GM23338 (cell line): ENCODE measurements at regions not wholly inside any gene's neighbourhood (a gene's known extent, or its start where the extent isn't known, plus 50 kb on each side); places are given as distances from the start of the nearest gene placed in this dataset.
A peak's percentile ranks its signal among the peaks of the same experiment; 100 is the strongest.

Experiments
- ATAC-seq: fragments of 200-7000 bp; cut with Tn5 transposase; 3 replicates; pipeline ENCODE4 v1.9.1; 2020
- DNase-seq: peaks from one replicate; pipeline ENCODE4 v3.0.0-alpha.2; 2015; ENCODE audit warnings: low spot score
- H2AFZ ChIP-seq: fragments of 200-600 bp; sonication (generic); 2 replicates; pipeline ENCODE4 v1.8.0; 2016; ENCODE audit warnings: antibody characterized with exemption, mild to moderate bottlenecking, moderate library complexity
- H3F3A ChIP-seq: fragments of 200-600 bp; sonication (generic); replicated peaks from 2 replicates; pipeline ENCODE4 v1.8.0; 2017; ENCODE audit warnings: antibody characterized with exemption, mixed run types, low read depth
- H3K27ac ChIP-seq: fragments of 200-600 bp; sonication (generic); 2 replicates; pipeline ENCODE4 v1.6.1; 2016; ENCODE audit warnings: low read depth
- H3K27me3 ChIP-seq: fragments of 200-600 bp; sonication (generic); 2 replicates; pipeline ENCODE4 v1.8.0; 2016; ENCODE audit warnings: mild to moderate bottlenecking, mixed run types, moderate library complexity; ENCODE audit not compliant: insufficient read depth
- H3K36me3 ChIP-seq: fragments of 200-600 bp; sonication (generic); 2 replicates; pipeline ENCODE4 v1.8.0; 2016; ENCODE audit warnings: mild to moderate bottlenecking; ENCODE audit not compliant: insufficient read depth
- H3K4me1 ChIP-seq: fragments of 200-600 bp; sonication (generic); 2 replicates; pipeline ENCODE4 v1.8.0; 2016; ENCODE audit warnings: mild to moderate bottlenecking, moderate library complexity; ENCODE audit not compliant: insufficient read depth
- H3K4me2 ChIP-seq: fragments of 200-600 bp; sonication (generic); 2 replicates; pipeline ENCODE4 v1.7.1; 2017; ENCODE audit warnings: mixed run types
- H3K4me3 ChIP-seq: fragments of 200-600 bp; sonication (generic); 2 replicates; pipeline ENCODE4 v1.6.1; 2016; ENCODE audit warnings: mixed run types
- H3K79me2 ChIP-seq: fragments of 200-600 bp; sonication (generic); replicated peaks from 2 replicates; pipeline ENCODE4 v1.8.0; 2017; ENCODE audit warnings: mild to moderate bottlenecking; ENCODE audit not compliant: insufficient read depth
- H3K9me2 ChIP-seq: fragments of 200-600 bp; sonication (generic); 2 replicates; pipeline ENCODE4 v1.8.0; 2017; ENCODE audit not compliant: insufficient read depth
- H4K20me1 ChIP-seq: fragments of 200-600 bp; sonication (generic); replicated peaks from 2 replicates; pipeline ENCODE4 v1.8.0; 2017; ENCODE audit warnings: mild to moderate bottlenecking; ENCODE audit not compliant: insufficient read depth
- H3K27ac Mint-ChIP-seq: 2 replicates; pipeline ENCODE4 v1.8.0; 2020; ENCODE audit warnings: inconsistent platforms, mild to moderate bottlenecking, moderate library complexity, mixed read lengths
- H3K27me3 Mint-ChIP-seq: 3 replicates; pipeline ENCODE4 v1.8.0; 2022; ENCODE audit warnings: low read depth, mild to moderate bottlenecking, moderate library complexity, mixed read lengths, inconsistent platforms; ENCODE audit not compliant: insufficient read depth, poor library complexity
- H3K36me3 Mint-ChIP-seq: 3 replicates; pipeline ENCODE4 v1.8.0; 2021; ENCODE audit warnings: low read depth, mild to moderate bottlenecking, inconsistent platforms, moderate library complexity, mixed read lengths
- H3K4me1 Mint-ChIP-seq: 3 replicates; pipeline ENCODE4 v1.8.0; 2020; ENCODE audit warnings: mild to moderate bottlenecking, inconsistent platforms, mixed read lengths
- H3K4me3 Mint-ChIP-seq: 3 replicates; pipeline ENCODE4 v1.8.0; 2021; ENCODE audit warnings: moderate library complexity, mild to moderate bottlenecking, inconsistent platforms, mixed read lengths
- H3K9me3 Mint-ChIP-seq: 3 replicates; pipeline ENCODE4 v1.8.0; 2020; ENCODE audit warnings: moderate library complexity, mild to moderate bottlenecking, inconsistent platforms, mixed read lengths
- EZH2 ChIP-seq: fragments of 200-600 bp; sonication (generic); IDR thresholded peaks from one replicate; pipeline ENCODE4 v1.8.0; 2017; ENCODE audit warnings: antibody characterized with exemption, mild to moderate bottlenecking, low read depth; ENCODE audit not compliant: unreplicated experiment
- EZH2phosphoT487 ChIP-seq: fragments of 200-600 bp; sonication (generic); IDR thresholded peaks from one replicate; pipeline ENCODE4 v1.8.1; 2018; ENCODE audit warnings: antibody characterized with exemption; ENCODE audit not compliant: unreplicated experiment
- POLR2AphosphoS5 ChIP-seq: IDR thresholded peaks from 2 replicates; pipeline ENCODE4 v1.6.1; 2016; ENCODE audit warnings: antibody characterized with exemption, low read depth
- ZNF114 ChIP-seq: fragments of 250-450 bp; sonication (Bioruptor Pico); IDR thresholded peaks from 2 replicates; pipeline ENCODE4 v1.5.0; 2020; ENCODE audit warnings: mild to moderate bottlenecking, moderate library complexity
- ZNF331 ChIP-seq: fragments of 250-450 bp; sonication (Bioruptor Pico); IDR thresholded peaks from 2 replicates; pipeline ENCODE4 v1.5.0; 2020; ENCODE audit warnings: low read depth, mild to moderate bottlenecking, moderate library complexity
- TF ChIP-seq, protein P1 (sequence below), 2 experiments: fragments of 200-600 bp in 1 of 2; sonication (generic) in 1 of 2; conservative IDR thresholded peaks; 2 replicates each; pipeline versions ENCODE4 v1.5.1 to v1.6.1; 2016 to 2017; ENCODE audit warnings: antibody characterized with exemption in 2 of 2, low read depth in 2 of 2, mild to moderate bottlenecking in 2 of 2, moderate library complexity in 1 of 2
- TF ChIP-seq, protein P2 (sequence below): fragments of 250-450 bp; sonication (Bioruptor Pico); IDR thresholded peaks from 2 replicates; pipeline ENCODE4 v1.5.0; 2020; ENCODE audit warnings: mild to moderate bottlenecking, moderate library complexity
- TF ChIP-seq, protein P3 (sequence below): IDR thresholded peaks from 2 replicates; pipeline ENCODE4 v1.6.1; 2016; ENCODE audit warnings: antibody characterized with exemption

DNA sequence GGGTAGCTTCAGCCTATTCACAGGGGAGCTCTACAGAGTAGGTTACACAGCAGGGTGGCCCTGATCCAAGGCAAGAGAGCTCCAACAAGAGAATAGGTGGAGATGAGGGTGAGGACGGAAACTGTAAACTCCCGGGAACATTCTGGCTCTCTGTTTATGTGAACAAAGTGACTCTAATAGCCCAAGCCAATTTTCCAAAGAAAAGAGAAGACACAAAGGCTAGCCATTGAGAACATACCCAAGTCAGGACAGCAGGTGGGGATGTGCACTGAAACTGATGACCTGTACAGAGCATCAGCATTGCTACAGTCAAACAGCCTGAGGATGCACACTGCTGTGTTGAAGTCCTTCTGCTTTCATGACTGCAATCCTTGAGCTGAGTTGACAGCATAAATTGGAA lies 136.0 kb upstream of the TOP1 start:
- H3K4me2 ChIP-seq, result no peak overlapping the region
- Mint-ChIP-seq H3K4me1 (no peaks in the 10 kb centered on the region), H3K4me3 (no peak overlapping the region), H3K27ac (no peak overlapping the region), H3K27me3 (peaks cover 4% of the 10 kb centered on the region), H3K9me3 (no peaks in the 10 kb centered on the region), H3K36me3 (no peaks in the 10 kb centered on the region)
- no peaks in the 10 kb centered on the region for H4K20me1 ChIP-seq
- no peaks in the 10 kb centered on the region for H3K4me1 ChIP-seq
- H3K4me3 ChIP-seq, result no peak overlapping the region
- TF ChIP-seq ZNF114, result no peak
- TF ChIP-seq, protein P1, sequence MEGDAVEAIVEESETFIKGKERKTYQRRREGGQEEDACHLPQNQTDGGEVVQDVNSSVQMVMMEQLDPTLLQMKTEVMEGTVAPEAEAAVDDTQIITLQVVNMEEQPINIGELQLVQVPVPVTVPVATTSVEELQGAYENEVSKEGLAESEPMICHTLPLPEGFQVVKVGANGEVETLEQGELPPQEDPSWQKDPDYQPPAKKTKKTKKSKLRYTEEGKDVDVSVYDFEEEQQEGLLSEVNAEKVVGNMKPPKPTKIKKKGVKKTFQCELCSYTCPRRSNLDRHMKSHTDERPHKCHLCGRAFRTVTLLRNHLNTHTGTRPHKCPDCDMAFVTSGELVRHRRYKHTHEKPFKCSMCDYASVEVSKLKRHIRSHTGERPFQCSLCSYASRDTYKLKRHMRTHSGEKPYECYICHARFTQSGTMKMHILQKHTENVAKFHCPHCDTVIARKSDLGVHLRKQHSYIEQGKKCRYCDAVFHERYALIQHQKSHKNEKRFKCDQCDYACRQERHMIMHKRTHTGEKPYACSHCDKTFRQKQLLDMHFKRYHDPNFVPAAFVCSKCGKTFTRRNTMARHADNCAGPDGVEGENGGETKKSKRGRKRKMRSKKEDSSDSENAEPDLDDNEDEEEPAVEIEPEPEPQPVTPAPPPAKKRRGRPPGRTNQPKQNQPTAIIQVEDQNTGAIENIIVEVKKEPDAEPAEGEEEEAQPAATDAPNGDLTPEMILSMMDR (conservative IDR thresholded peaks at IDR 0.05; ENCODE audit: low read depth in 2 of 2), result peak in 1 of 2 experiments; percentile 27; a peak in 1 of 4 replicates
- no peak for TF ChIP-seq EZH2
- TF ChIP-seq POLR2AphosphoS5, result no peak
- TF ChIP-seq ZNF331, result no peak
- no peaks in the 10 kb centered on the region for H3K36me3 ChIP-seq
- H3F3A ChIP-seq, result no peaks in the 10 kb centered on the region
- ATAC-seq (no peak), DNase-seq (peak; percentile 12)
- no peak overlapping the region for H3K27ac ChIP-seq
- H3K79me2 ChIP-seq, result no peaks in the 10 kb centered on the region
- H3K27me3 ChIP-seq, result no peaks in the 10 kb centered on the region
- no peak overlapping the region; the same call in 1 of the 2 replicates for H2AFZ ChIP-seq
- no peaks in the 10 kb centered on the region for H3K9me2 ChIP-seq

DNA sequence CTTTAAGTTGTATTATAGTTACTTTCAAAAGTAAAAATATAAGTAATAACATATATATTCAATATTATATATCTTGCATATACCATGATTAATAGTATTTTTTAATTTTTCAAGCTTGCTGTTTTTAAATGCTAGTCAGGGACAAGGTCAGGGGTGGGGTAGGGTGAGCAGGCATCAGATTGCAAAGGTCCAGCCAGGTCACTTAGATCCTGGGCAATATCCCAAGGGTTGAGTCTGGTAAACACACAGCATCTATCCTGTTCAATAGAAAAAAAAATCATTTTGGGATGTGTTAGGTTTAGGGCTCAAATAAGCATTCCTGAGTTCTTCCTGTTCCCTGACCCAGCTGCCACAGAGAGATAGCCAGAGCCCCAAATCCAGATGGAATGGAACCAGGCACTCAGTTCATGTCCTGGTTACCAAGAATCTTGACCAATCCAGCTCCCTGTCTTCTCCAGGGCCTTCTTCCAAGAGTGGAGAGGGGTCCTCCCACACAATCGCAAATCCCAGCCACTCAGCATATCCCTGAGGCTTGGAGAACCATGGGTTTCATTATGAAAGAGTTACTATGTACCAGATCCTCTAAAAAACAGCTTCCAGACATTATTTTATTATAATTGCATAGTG lies 134.9 kb upstream of the TOP1 start:
- DNase-seq, result no peak
- Histone ChIP-seq H3K4me3 (no peak overlapping the region), H3K9me2 (no peaks in the 10 kb centered on the region), H3K27me3 (no peaks in the 10 kb centered on the region), H3K4me2 (no peak overlapping the region), H3K27ac (no peak overlapping the region), H2AFZ (no peak overlapping the region), H3F3A (no peaks in the 10 kb centered on the region), H3K79me2 (no peaks in the 10 kb centered on the region), H3K36me3 (no peaks in the 10 kb centered on the region), H3K4me1 (no peaks in the 10 kb centered on the region), H4K20me1 (no peaks in the 10 kb centered on the region)
- Mint-ChIP-seq H3K9me3 (no peaks in the 10 kb centered on the region), H3K27me3 (peaks cover under 1% of the 10 kb centered on the region), H3K36me3 (no peaks in the 10 kb centered on the region), H3K27ac (no peak overlapping the region), H3K4me1 (no peaks in the 10 kb centered on the region), H3K4me3 (no peak overlapping the region)
- no peak for ATAC-seq
- TF ChIP-seq POLR2AphosphoS5 (no peak), EZH2phosphoT487 (no peak), ZNF114 (no peak), EZH2 (no peak), ZNF331 (no peak)
- TF ChIP-seq, protein P2, sequence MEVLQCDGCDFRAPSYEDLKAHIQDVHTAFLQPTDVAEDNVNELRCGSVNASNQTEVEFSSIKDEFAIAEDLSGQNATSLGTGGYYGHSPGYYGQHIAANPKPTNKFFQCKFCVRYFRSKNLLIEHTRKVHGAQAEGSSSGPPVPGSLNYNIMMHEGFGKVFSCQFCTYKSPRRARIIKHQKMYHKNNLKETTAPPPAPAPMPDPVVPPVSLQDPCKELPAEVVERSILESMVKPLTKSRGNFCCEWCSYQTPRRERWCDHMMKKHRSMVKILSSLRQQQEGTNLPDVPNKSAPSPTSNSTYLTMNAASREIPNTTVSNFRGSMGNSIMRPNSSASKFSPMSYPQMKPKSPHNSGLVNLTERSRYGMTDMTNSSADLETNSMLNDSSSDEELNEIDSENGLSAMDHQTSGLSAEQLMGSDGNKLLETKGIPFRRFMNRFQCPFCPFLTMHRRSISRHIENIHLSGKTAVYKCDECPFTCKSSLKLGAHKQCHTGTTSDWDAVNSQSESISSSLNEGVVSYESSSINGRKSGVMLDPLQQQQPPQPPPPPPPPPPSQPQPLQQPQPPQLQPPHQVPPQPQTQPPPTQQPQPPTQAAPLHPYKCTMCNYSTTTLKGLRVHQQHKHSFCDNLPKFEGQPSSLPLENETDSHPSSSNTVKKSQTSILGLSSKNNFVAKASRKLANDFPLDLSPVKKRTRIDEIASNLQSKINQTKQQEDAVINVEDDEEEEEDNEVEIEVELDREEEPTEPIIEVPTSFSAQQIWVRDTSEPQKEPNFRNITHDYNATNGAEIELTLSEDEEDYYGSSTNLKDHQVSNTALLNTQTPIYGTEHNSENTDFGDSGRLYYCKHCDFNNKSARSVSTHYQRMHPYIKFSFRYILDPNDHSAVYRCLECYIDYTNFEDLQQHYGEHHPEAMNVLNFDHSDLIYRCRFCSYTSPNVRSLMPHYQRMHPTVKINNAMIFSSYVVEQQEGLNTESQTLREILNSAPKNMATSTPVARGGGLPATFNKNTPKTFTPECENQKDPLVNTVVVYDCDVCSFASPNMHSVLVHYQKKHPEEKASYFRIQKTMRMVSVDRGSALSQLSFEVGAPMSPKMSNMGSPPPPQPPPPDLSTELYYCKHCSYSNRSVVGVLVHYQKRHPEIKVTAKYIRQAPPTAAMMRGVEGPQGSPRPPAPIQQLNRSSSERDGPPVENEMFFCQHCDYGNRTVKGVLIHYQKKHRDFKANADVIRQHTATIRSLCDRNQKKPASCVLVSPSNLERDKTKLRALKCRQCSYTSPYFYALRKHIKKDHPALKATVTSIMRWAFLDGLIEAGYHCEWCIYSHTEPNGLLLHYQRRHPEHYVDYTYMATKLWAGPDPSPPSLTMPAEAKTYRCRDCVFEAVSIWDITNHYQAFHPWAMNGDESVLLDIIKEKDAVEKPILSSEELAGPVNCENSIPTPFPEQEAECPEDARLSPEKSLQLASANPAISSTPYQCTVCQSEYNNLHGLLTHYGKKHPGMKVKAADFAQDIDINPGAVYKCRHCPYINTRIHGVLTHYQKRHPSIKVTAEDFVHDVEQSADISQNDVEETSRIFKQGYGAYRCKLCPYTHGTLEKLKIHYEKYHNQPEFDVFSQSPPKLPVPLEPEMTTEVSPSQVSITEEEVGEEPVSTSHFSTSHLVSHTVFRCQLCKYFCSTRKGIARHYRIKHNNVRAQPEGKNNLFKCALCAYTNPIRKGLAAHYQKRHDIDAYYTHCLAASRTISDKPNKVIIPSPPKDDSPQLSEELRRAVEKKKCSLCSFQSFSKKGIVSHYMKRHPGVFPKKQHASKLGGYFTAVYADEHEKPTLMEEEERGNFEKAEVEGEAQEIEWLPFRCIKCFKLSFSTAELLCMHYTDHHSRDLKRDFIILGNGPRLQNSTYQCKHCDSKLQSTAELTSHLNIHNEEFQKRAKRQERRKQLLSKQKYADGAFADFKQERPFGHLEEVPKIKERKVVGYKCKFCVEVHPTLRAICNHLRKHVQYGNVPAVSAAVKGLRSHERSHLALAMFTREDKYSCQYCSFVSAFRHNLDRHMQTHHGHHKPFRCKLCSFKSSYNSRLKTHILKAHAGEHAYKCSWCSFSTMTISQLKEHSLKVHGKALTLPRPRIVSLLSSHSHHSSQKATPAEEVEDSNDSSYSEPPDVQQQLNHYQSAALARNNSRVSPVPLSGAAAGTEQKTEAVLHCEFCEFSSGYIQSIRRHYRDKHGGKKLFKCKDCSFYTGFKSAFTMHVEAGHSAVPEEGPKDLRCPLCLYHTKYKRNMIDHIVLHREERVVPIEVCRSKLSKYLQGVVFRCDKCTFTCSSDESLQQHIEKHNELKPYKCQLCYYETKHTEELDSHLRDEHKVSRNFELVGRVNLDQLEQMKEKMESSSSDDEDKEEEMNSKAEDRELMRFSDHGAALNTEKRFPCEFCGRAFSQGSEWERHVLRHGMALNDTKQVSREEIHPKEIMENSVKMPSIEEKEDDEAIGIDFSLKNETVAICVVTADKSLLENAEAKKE (CRISPR knock-in tag), result no peak
- TF ChIP-seq, protein P3, sequence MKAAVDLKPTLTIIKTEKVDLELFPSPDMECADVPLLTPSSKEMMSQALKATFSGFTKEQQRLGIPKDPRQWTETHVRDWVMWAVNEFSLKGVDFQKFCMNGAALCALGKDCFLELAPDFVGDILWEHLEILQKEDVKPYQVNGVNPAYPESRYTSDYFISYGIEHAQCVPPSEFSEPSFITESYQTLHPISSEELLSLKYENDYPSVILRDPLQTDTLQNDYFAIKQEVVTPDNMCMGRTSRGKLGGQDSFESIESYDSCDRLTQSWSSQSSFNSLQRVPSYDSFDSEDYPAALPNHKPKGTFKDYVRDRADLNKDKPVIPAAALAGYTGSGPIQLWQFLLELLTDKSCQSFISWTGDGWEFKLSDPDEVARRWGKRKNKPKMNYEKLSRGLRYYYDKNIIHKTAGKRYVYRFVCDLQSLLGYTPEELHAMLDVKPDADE, result no peak
- TF ChIP-seq, protein P1 (conservative IDR thresholded peaks at IDR 0.05; ENCODE audit: low read depth in 2 of 2), result no peak
